ENCODE measurements at regions not wholly inside any gene's neighbourhood (a gene's known extent, or its start where the extent isn't known, plus 50 kb on each side); places are given as distances from the start of the nearest gene placed in this dataset.

DNA sequence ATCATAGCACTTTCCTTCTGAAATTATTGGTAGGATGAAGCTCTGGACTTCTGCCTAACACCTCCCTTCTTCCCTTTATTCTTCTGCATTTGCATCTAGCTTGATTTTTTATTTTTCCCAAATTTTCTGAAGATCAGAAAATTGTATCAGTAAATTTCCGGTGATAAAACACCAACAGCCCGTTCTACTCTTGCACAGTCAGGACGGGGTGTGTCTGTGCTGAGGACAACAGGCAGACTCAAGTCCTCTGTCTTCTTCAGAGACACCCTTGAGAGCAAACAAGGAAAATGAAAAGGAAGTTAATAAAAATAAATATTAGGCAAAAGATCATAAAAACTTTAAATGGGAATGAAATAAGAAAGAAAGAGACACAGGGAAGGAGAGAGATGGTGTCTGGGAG is 120.7 kb downstream of the ARL4C start:
- BruUV-seq (replicated peaks), result no TSS peak
- Histone ChIP-seq H3K27me3 (ENCODE audit: control insufficient read depth in 2 of 2, insufficient read depth in 2 of 2, low read length in 2 of 2) (peaks cover 2 to 4% of the 10 kb centered on the region in 2 experiments), H3K9me3 (replicated peaks; ENCODE audit: control insufficient read depth, insufficient read depth, low read length) (no peaks in the 10 kb centered on the region), H3K27ac (ENCODE audit: insufficient read depth, low read depth, low read length) (no peak overlapping the region), H3K9ac (replicated peaks; ENCODE audit: extremely low read depth, insufficient read depth, low read length) (no peak overlapping the region), H2AFZ (ENCODE audit: low read depth, low read length) (no peak overlapping the region), H3K4me2 (ENCODE audit: insufficient read depth, low read length) (no peak overlapping the region), H4K20me1 (replicated peaks; ENCODE audit: control insufficient read depth, extremely low read depth, insufficient read depth, low read length) (no peaks in the 10 kb centered on the region), H3K36me3 (ENCODE audit: control insufficient read depth in 2 of 2, extremely low read depth in 1 of 2, insufficient read depth in 2 of 2, low read length in 2 of 2) (no peaks in the 10 kb centered on the region), H3K4me1 (ENCODE audit: control insufficient read depth, extremely low read depth, insufficient read depth, low read length) (no peaks in the 10 kb centered on the region), H3K4me3 (replicated peaks in 1 of 3; ENCODE audit: insufficient read depth in 1 of 3, low read depth in 1 of 3, low read length in 3 of 3) (no peak overlapping the region), H3K79me2 (ENCODE audit: control insufficient read depth, insufficient read depth, low read length) (no peaks in the 10 kb centered on the region), H3K9me1 (replicated peaks; ENCODE audit: control insufficient read depth, extremely low read depth, insufficient read depth, low read length) (no peaks in the 10 kb centered on the region)
- DNase-seq (ENCODE audit: low read depth, low spot score), result no peak
- no peak for FAIRE-seq
- ChIA-PET CTCF (no interaction called here), POLR2A (interaction anchor here (0.6 kb wide), 1 partner anchor 448 kb away, joined by 3 read pairs; no protein-coding TSS in a partner anchor)
- dilution Hi-C loops (cut with MboI; ENCODE audit: extremely low pct_ligation_motif_present, low sequenced_read_pairs) (no loop called here), intact Hi-C loops (cut with micrococcal nuclease) (no loop called here)
- TF ChIP-seq POLR2AphosphoS5 (IDR thresholded peaks at IDR 0.05; ENCODE audit: insufficient read depth, low read depth, low read length), result no peak
- no peak for TF ChIP-seq JUN (IDR thresholded peaks at IDR 0.05; ENCODE audit: borderline replicate concordance, insufficient read depth, insufficient read length, low read depth)
- TF ChIP-seq, protein P1, sequence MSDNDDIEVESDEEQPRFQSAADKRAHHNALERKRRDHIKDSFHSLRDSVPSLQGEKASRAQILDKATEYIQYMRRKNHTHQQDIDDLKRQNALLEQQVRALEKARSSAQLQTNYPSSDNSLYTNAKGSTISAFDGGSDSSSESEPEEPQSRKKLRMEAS (IDR thresholded peaks at IDR 0.05; ENCODE audit: insufficient read depth, insufficient read length), result no peak
- no peak for TF ChIP-seq GATA2 (IDR thresholded peaks at IDR 0.05; ENCODE audit: insufficient read depth, insufficient read length, low read depth, low read length)
- no peak for TF ChIP-seq MYC (IDR thresholded peaks at IDR 0.05; ENCODE audit: low read depth, low read length)
- no peak for TF ChIP-seq POLR2A (IDR thresholded peaks at IDR 0.05; ENCODE audit: low read depth, low read length)
- no peak for TF ChIP-seq EZH2 (IDR thresholded peaks at IDR 0.05; ENCODE audit: borderline replicate concordance, low read depth, low read length, severe bottlenecking)
- TF ChIP-seq, protein P2, sequence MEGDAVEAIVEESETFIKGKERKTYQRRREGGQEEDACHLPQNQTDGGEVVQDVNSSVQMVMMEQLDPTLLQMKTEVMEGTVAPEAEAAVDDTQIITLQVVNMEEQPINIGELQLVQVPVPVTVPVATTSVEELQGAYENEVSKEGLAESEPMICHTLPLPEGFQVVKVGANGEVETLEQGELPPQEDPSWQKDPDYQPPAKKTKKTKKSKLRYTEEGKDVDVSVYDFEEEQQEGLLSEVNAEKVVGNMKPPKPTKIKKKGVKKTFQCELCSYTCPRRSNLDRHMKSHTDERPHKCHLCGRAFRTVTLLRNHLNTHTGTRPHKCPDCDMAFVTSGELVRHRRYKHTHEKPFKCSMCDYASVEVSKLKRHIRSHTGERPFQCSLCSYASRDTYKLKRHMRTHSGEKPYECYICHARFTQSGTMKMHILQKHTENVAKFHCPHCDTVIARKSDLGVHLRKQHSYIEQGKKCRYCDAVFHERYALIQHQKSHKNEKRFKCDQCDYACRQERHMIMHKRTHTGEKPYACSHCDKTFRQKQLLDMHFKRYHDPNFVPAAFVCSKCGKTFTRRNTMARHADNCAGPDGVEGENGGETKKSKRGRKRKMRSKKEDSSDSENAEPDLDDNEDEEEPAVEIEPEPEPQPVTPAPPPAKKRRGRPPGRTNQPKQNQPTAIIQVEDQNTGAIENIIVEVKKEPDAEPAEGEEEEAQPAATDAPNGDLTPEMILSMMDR (IDR thresholded peaks at IDR 0.05; ENCODE audit: extremely low read depth in 1 of 2, insufficient read depth in 1 of 2, low read depth in 1 of 2, low read length in 2 of 2), result no peak
- no peak for TF ChIP-seq FOS (IDR thresholded peaks at IDR 0.05; ENCODE audit: borderline replicate concordance, insufficient read depth, low read length)
